Testis (tissue), 2 donors: ENCODE measurements at regions not wholly inside any gene's neighbourhood (a gene's known extent, or its start where the extent isn't known, plus 50 kb on each side); places are given as distances from the start of the nearest gene placed in this dataset.

ENCODE experiments used
- POLR2A ChIP-seq: fragments of 450-650 bp; IDR thresholded peaks from one replicate; pipeline ENCODE4 v1.6.1; 2017; ENCODE audit warnings: antibody characterized with exemption, mild to moderate bottlenecking, moderate library complexity
- TF ChIP-seq, protein P1 (sequence below), 3 experiments: fragments of 450-650 bp in 2 of 3; fragments of 200-600 bp in 1 of 3; sonication (generic) in 1 of 3; IDR thresholded peaks; one replicate each; pipeline ENCODE4 v1.5.1; 2016 to 2019; ENCODE audit warnings: antibody characterized with exemption in 3 of 3, mild to moderate bottlenecking in 2 of 3, moderate library complexity in 1 of 3

DNA sequence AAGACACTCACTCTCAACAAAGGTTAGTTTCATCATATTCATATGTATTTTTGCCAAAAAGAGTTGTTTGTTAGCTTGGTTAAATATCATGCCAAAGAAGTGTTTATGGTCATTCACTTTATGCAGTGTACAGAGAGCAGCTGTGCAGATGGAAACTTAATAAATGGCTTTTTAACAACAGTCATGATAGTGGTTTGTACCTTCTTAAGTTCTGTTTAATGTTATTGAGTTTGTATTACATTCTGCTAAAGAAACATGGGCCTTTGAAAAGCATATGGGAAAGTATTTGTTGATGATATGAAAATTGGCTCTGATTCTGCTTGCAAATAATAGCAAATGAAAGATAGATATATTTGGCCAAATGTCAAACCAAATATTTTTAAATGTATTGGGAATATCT lies 607.3 kb downstream of the NCAM2 start:
- TF ChIP-seq, protein P1, sequence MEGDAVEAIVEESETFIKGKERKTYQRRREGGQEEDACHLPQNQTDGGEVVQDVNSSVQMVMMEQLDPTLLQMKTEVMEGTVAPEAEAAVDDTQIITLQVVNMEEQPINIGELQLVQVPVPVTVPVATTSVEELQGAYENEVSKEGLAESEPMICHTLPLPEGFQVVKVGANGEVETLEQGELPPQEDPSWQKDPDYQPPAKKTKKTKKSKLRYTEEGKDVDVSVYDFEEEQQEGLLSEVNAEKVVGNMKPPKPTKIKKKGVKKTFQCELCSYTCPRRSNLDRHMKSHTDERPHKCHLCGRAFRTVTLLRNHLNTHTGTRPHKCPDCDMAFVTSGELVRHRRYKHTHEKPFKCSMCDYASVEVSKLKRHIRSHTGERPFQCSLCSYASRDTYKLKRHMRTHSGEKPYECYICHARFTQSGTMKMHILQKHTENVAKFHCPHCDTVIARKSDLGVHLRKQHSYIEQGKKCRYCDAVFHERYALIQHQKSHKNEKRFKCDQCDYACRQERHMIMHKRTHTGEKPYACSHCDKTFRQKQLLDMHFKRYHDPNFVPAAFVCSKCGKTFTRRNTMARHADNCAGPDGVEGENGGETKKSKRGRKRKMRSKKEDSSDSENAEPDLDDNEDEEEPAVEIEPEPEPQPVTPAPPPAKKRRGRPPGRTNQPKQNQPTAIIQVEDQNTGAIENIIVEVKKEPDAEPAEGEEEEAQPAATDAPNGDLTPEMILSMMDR (IDR thresholded peaks at IDR 0.05): no peak
- no peak for TF ChIP-seq POLR2A
